A204.1 (cell line): ENCODE measurements at regions not wholly inside any gene's neighbourhood (a gene's known extent, or its start where the extent isn't known, plus 50 kb on each side); places are given as distances from the start of the nearest gene placed in this dataset.

Source experiments
- FAIRE-seq: peaks from 2 replicates; lab custom pipeline; 2012; peaks lifted over from hg19 to GRCh38; lab: Jason Lieb, UNC

GRCh38 chr12:60252359-60253096 is 656.7 kb downstream of the SLC16A7 start:
- no peak for FAIRE-seq

GRCh38 chr12:60255044-60255443 is 659.2 kb downstream of the SLC16A7 start:
- no peak for FAIRE-seq

- no peak for FAIRE-seq
Observed at GRCh38 chr12:60257063-60257462, 661.2 kb downstream of the SLC16A7 start.

- FAIRE-seq, result no peak
Observed at GRCh38 chr12:60259225-60259624, 663.4 kb downstream of the SLC16A7 start.

GRCh38 chr12:60262378-60262777 is 666.5 kb downstream of the SLC16A7 start:
- FAIRE-seq, result no peak

GRCh38 chr12:60263161-60263560 is 667.3 kb downstream of the SLC16A7 start:
- FAIRE-seq, result no peak

- FAIRE-seq, result no peak
Observed at GRCh38 chr12:60263836-60264493, 668.1 kb downstream of the SLC16A7 start.

- FAIRE-seq, result no peak
Observed at GRCh38 chr12:60265741-60266140, 669.9 kb downstream of the SLC16A7 start.

GRCh38 chr12:60266381-60266852 is 670.6 kb downstream of the SLC16A7 start:
- FAIRE-seq, result no peak

- no peak for FAIRE-seq
Observed at GRCh38 chr12:60269611-60270269, 673.9 kb downstream of the SLC16A7 start.

- FAIRE-seq, result no peak
Observed at GRCh38 chr12:60271816-60272215, 676.0 kb downstream of the SLC16A7 start.

- FAIRE-seq, result no peak
Observed at GRCh38 chr12:60278209-60278608, 682.4 kb downstream of the SLC16A7 start.

GRCh38 chr12:60279221-60279620 is 683.4 kb downstream of the SLC16A7 start:
- no peak for FAIRE-seq

GRCh38 chr12:60281522-60281921 is 685.7 kb downstream of the SLC16A7 start:
- FAIRE-seq, result no peak

- no peak for FAIRE-seq
Observed at GRCh38 chr12:60290532-60290931, 694.7 kb downstream of the SLC16A7 start.

GRCh38 chr12:60308366-60308991 is 712.6 kb downstream of the SLC16A7 start:
- FAIRE-seq, result no peak

- no peak for FAIRE-seq
Observed at GRCh38 chr12:60311940-60312339, 716.1 kb downstream of the SLC16A7 start.

- FAIRE-seq, result no peak
Observed at GRCh38 chr12:60317361-60317760, 721.5 kb downstream of the SLC16A7 start.

GRCh38 chr12:60324746-60325145 is 728.9 kb downstream of the SLC16A7 start:
- no peak for FAIRE-seq

- FAIRE-seq, result no peak
Observed at GRCh38 chr12:60333461-60333860, 737.6 kb downstream of the SLC16A7 start.

GRCh38 chr12:60335745-60336144 is 739.9 kb downstream of the SLC16A7 start:
- FAIRE-seq, result no peak

- FAIRE-seq, result no peak
Observed at GRCh38 chr12:60337839-60338549, 742.2 kb downstream of the SLC16A7 start.
